ENCODE measurements at regions not wholly inside any gene's neighbourhood (a gene's known extent, or its start where the extent isn't known, plus 50 kb on each side); places are given as distances from the start of the nearest gene placed in this dataset.
A peak's percentile ranks its signal among the peaks of the same experiment; 100 is the strongest.
"Not testable (repeated sequence)": the region's sequence is repeated elsewhere in the genome, so short reads cannot be mapped to it uniquely, and the experiment has no call there.

DNA sequence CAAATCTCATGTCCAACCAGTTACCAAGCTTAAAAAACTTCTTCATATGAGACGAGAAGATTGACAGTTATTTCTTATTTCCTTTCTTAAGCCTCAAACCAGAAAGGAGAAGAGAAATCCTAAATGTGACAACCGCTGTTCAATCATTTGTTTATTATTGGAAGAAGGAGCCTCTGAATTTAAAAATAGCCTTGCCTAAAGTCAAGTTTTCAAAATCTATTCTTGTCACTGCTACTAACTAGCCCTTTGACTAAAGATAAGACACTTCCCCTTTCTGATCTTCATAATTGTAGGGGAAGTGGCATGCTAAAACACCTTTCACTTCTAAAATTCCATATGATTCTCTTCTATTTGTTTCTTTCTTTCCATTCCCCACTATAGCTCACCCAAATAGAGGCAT is 106.2 kb upstream of the EMB start:
- no peak overlapping the region for H3K27ac Mint-ChIP-seq (ENCODE audit: unreplicated experiment)
- H3K4me3 Mint-ChIP-seq (ENCODE audit: unreplicated experiment), result no peak overlapping the region
- no peak for DNase-seq (ENCODE audit: extremely low spot score, unreplicated experiment)
- TF ChIP-seq, protein P1, sequence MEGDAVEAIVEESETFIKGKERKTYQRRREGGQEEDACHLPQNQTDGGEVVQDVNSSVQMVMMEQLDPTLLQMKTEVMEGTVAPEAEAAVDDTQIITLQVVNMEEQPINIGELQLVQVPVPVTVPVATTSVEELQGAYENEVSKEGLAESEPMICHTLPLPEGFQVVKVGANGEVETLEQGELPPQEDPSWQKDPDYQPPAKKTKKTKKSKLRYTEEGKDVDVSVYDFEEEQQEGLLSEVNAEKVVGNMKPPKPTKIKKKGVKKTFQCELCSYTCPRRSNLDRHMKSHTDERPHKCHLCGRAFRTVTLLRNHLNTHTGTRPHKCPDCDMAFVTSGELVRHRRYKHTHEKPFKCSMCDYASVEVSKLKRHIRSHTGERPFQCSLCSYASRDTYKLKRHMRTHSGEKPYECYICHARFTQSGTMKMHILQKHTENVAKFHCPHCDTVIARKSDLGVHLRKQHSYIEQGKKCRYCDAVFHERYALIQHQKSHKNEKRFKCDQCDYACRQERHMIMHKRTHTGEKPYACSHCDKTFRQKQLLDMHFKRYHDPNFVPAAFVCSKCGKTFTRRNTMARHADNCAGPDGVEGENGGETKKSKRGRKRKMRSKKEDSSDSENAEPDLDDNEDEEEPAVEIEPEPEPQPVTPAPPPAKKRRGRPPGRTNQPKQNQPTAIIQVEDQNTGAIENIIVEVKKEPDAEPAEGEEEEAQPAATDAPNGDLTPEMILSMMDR (IDR thresholded peaks at IDR 0.05), result no peak
- no peaks in the 10 kb centered on the region for H3K36me3 Mint-ChIP-seq (ENCODE audit: unreplicated experiment)
- no peaks in the 10 kb centered on the region for H3K4me1 Mint-ChIP-seq (ENCODE audit: unreplicated experiment)
- peaks cover 5% of the 10 kb centered on the region for H3K9me3 Mint-ChIP-seq (ENCODE audit: unreplicated experiment)
- H3K27me3 Mint-ChIP-seq (ENCODE audit: unreplicated experiment), result peaks cover 4% of the 10 kb centered on the region

DNA sequence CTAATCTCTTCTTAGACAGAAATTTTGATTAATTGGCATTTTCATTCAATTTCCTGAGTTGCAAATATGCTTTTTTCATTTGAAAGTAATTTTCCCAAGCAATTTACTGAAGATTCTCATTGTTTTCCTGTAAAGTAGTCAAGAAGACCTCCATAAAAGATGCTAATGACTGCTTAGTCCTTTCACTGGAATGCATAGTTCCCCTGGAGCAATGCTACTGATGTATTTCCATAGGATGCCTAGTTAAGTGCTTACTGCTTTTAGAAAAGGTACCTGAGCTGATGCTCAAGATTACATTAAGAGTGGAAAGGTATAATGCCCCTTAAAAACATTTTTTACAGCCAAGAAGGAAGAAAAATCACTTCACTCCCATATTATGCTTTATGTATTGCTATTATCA is 109.2 kb upstream of the EMB start:
- Mint-ChIP-seq H3K4me1 (ENCODE audit: unreplicated experiment) (no peaks in the 10 kb centered on the region), H3K27me3 (ENCODE audit: unreplicated experiment) (peaks cover 4% of the 10 kb centered on the region), H3K9me3 (ENCODE audit: unreplicated experiment) (peaks cover 3% of the 10 kb centered on the region), H3K36me3 (ENCODE audit: unreplicated experiment) (no peaks in the 10 kb centered on the region), H3K27ac (ENCODE audit: unreplicated experiment) (no peak overlapping the region), H3K4me3 (ENCODE audit: unreplicated experiment) (no peak overlapping the region)
- DNase-seq (ENCODE audit: extremely low spot score, unreplicated experiment), result no peak
- TF ChIP-seq, protein P1 (IDR thresholded peaks at IDR 0.05), result no peak

DNA sequence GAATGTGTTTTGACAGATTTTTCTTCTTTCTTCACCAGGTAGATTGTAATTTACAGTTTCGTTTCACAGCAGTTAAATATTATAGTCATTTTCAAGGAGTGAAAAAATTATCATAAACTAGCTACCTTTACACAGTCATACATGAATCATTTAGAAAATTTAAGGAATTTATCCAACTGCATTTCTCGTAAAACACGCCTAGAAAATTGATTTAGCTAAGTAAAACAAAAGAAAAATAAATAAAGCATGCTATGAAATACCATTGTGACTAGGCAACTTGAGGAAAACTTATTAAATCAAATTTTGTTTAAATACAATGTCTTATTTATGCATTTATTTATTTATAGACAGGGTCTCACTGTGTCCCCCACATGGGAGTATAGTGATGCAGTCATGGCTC is 109.9 kb upstream of the EMB start:
- no peak overlapping the region for H3K27ac Mint-ChIP-seq (ENCODE audit: unreplicated experiment)
- H3K4me3 Mint-ChIP-seq (ENCODE audit: unreplicated experiment), result no peak overlapping the region
- H3K27me3 Mint-ChIP-seq (ENCODE audit: unreplicated experiment), result peaks cover 7% of the 10 kb centered on the region
- no peak for DNase-seq (ENCODE audit: extremely low spot score, unreplicated experiment)
- no peaks in the 10 kb centered on the region for H3K36me3 Mint-ChIP-seq (ENCODE audit: unreplicated experiment)
- H3K4me1 Mint-ChIP-seq (ENCODE audit: unreplicated experiment), result no peaks in the 10 kb centered on the region
- TF ChIP-seq, protein P1 (IDR thresholded peaks at IDR 0.05), result no peak
- peaks cover 3% of the 10 kb centered on the region for H3K9me3 Mint-ChIP-seq (ENCODE audit: unreplicated experiment)

DNA sequence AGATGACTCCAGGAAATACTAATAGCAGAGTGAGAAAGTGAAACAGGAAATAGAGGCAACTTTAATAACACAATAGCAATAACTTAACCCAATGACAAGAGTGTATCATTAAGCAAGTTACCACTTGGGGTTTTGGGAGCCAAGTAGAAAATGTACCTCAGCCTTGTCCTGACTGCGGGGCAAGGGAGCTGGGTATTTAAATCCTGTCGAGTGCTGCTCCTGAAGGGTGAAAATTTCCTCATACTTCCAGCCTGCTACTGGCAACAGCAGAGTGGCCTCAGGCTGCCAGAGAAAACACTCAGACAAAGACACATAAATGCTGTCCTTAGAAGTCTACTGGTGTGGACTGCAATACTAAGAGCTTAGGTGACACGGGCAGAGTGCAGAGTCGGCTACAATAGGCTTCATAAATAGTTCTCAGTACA is 112.5 kb upstream of the EMB start:
- DNase-seq (ENCODE audit: extremely low spot score, unreplicated experiment), result no peak

DNA sequence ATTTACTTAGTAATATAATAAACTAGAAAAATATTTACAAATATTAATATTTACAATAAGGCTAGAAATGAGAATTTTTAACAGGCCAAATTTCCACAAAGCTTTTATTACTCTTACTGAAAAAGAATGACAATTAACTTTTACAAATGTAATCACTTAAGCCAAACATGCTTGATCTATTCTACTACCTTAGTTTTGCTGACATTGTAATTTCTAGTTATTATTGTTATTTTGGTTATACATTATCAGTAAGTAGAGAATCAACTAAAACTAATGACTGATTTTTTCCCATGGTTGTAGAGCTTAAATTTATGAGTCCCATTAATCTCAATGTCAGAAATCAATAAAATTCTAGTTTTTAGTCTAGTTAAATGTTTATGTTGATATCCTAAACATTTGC is 107.8 kb upstream of the PARP8 start:
- H3K4me1 Mint-ChIP-seq (ENCODE audit: unreplicated experiment); H3K36me3 Mint-ChIP-seq (ENCODE audit: unreplicated experiment); H3K27ac Mint-ChIP-seq (ENCODE audit: unreplicated experiment); H3K4me3 Mint-ChIP-seq (ENCODE audit: unreplicated experiment); H3K9me3 Mint-ChIP-seq (ENCODE audit: unreplicated experiment); DNase-seq (ENCODE audit: extremely low spot score, unreplicated experiment): not testable (repeated sequence)
- peaks cover 31% of the 10 kb centered on the region for H3K27me3 Mint-ChIP-seq (ENCODE audit: unreplicated experiment)

More for the DNA sequence above, 112.5 kb upstream of the EMB start:
- Mint-ChIP-seq H3K4me3 (ENCODE audit: unreplicated experiment) (no peak overlapping the region), H3K4me1 (ENCODE audit: unreplicated experiment) (no peaks in the 10 kb centered on the region), H3K27ac (ENCODE audit: unreplicated experiment) (peak overlapping the region; percentile 19), H3K9me3 (ENCODE audit: unreplicated experiment) (peaks cover 3% of the 10 kb centered on the region), H3K27me3 (ENCODE audit: unreplicated experiment) (peaks cover 20% of the 10 kb centered on the region), H3K36me3 (ENCODE audit: unreplicated experiment) (no peaks in the 10 kb centered on the region)
- TF ChIP-seq, protein P1 (IDR thresholded peaks at IDR 0.05), result no peak

DNA sequence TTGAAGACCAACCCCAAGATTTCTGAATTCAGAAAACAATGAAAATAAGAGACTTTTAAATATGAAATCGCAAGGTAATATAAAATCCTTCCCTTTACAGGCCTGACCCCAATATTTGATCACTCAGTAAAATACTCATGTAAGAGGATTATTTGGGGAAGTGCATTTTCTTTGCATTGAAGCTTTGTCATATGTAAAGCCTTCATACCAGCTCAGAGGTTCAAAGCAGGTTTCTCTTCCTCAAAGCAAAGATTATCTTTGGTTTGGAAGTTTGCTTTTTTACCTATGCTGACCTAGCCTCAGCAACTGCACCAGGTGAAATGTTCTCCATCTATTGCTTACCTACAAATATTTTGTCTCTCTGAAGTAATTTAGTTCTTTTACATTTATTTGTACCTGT is 106.5 kb upstream of the PARP8 start:
- Mint-ChIP-seq H3K36me3 (ENCODE audit: unreplicated experiment) (peaks cover 1% of the 10 kb centered on the region), H3K4me1 (ENCODE audit: unreplicated experiment) (no peaks in the 10 kb centered on the region), H3K27ac (ENCODE audit: unreplicated experiment) (no peak overlapping the region), H3K9me3 (ENCODE audit: unreplicated experiment) (peaks cover 2% of the 10 kb centered on the region), H3K27me3 (ENCODE audit: unreplicated experiment) (peaks cover 30% of the 10 kb centered on the region), H3K4me3 (ENCODE audit: unreplicated experiment) (no peak overlapping the region)
- TF ChIP-seq, protein P1 (IDR thresholded peaks at IDR 0.05), result no peak
- no peak for DNase-seq (ENCODE audit: extremely low spot score, unreplicated experiment)

Data from osteocyte (in vitro differentiated cells).